ENCODE measurements at regions not wholly inside any gene's neighbourhood (a gene's known extent, or its start where the extent isn't known, plus 50 kb on each side); places are given as distances from the start of the nearest gene placed in this dataset. TPM values are rescaled to one million over a fixed set of nuclear protein-coding genes. Genes with fewer than 3 reads are reported as not detected.

Small RNA genes lying in the stretch of these regions (small RNA-seq; reads per million reads assigned to genes)
- gene AC087499.6 (ENCODE audit: low replicate concordance): not detected
- gene RNU6-1178P (ENCODE audit: low replicate concordance): not detected
